Activated CD4-positive, alpha-beta memory T cell treated with anti-CD3 and anti-CD28 coated beads for 36 hours (primary cell): ENCODE measurements at regions not wholly inside any gene's neighbourhood (a gene's known extent, or its start where the extent isn't known, plus 50 kb on each side); places are given as distances from the start of the nearest gene placed in this dataset.

Experiments
- CTCF ChIA-PET: fragments of 350-600 bp; sonication (Branson Sonifier 250); formaldehyde crosslinking; loops from one replicate; lab custom pipeline; 2021; ENCODE audit warnings: antibody characterized with exemption, inconsistent platforms; lab: Charles Lee
- POLR2A ChIA-PET: fragments of 350-600 bp; sonication (Branson Sonifier 250); formaldehyde crosslinking; loops from one replicate; lab custom pipeline; 2021; ENCODE audit warnings: antibody characterized with exemption; lab: Charles Lee
- DNase-seq: peaks from one replicate; pipeline ENCODE4 v3.0.0-alpha.2; 2020
- H3K27ac Mint-ChIP-seq: one replicate; pipeline ENCODE4 v1.8.0; 2021; ENCODE audit warnings: mixed read lengths
- H3K27me3 Mint-ChIP-seq: one replicate; pipeline ENCODE4 v1.8.0; 2021; ENCODE audit warnings: mixed read lengths
- H3K36me3 Mint-ChIP-seq: one replicate; pipeline ENCODE4 v1.8.0; 2021; ENCODE audit warnings: mixed read lengths
- H3K4me1 Mint-ChIP-seq: one replicate; pipeline ENCODE4 v1.8.0; 2021; ENCODE audit warnings: low read depth, mixed read lengths
- H3K4me3 Mint-ChIP-seq: one replicate; pipeline ENCODE4 v1.8.0; 2021; ENCODE audit warnings: mild to moderate bottlenecking, mixed read lengths
- H3K9me3 Mint-ChIP-seq: one replicate; pipeline ENCODE4 v1.8.0; 2021; ENCODE audit warnings: mixed read lengths
- intact Hi-C: fragments of 100-400 bp; cut with micrococcal nuclease; formaldehyde crosslinking; loops from one replicate; pipeline ENCODE4 v1.15.1; 2023

GRCh38 chr6:155709262-155709661 is 253.6 kb upstream of the NOX3 start:
- H3K36me3 Mint-ChIP-seq, result no peaks in the 10 kb centered on the region
- POLR2A ChIA-PET, result no interaction called here
- CTCF ChIA-PET, result interaction anchor here (0.6 to 1.1 kb wide), 2 partner anchors 13 to 70 kb away, joined by 3 read pairs; no protein-coding TSS in a partner anchor
- H3K9me3 Mint-ChIP-seq, result no peaks in the 10 kb centered on the region
- intact Hi-C loops, result no loop called here
- peaks cover 3% of the 10 kb centered on the region for H3K27me3 Mint-ChIP-seq
- H3K27ac Mint-ChIP-seq, result no peak overlapping the region
- no peak overlapping the region for H3K4me3 Mint-ChIP-seq
- DNase-seq, result no peak
- H3K4me1 Mint-ChIP-seq, result no peaks in the 10 kb centered on the region

- CTCF ChIA-PET, result no interaction called here
- Mint-ChIP-seq H3K27me3 (peaks cover 11% of the 10 kb centered on the region), H3K4me1 (no peaks in the 10 kb centered on the region), H3K27ac (no peak overlapping the region), H3K4me3 (no peak overlapping the region), H3K36me3 (no peaks in the 10 kb centered on the region), H3K9me3 (no peaks in the 10 kb centered on the region)
- intact Hi-C loops, result no loop called here
- POLR2A ChIA-PET, result no interaction called here
- no peak for DNase-seq
Measured at GRCh38 chr6:155708100-155708499, 252.5 kb upstream of the NOX3 start.

GRCh38 chr6:155706806-155707205 is 251.2 kb upstream of the NOX3 start:
- ChIA-PET POLR2A (no interaction called here), CTCF (no interaction called here)
- Mint-ChIP-seq H3K9me3 (no peaks in the 10 kb centered on the region), H3K27ac (no peak overlapping the region), H3K4me3 (no peak overlapping the region), H3K27me3 (peaks cover 14% of the 10 kb centered on the region), H3K36me3 (no peaks in the 10 kb centered on the region), H3K4me1 (no peaks in the 10 kb centered on the region)
- DNase-seq, result no peak
- intact Hi-C loops, result no loop called here

- intact Hi-C loops, result no loop called here
- CTCF ChIA-PET, result no interaction called here
Measured at GRCh38 chr6:155706341-155706740, 250.7 kb upstream of the NOX3 start.

GRCh38 chr6:155701342-155701741 is 245.7 kb upstream of the NOX3 start:
- no peak overlapping the region for H3K4me3 Mint-ChIP-seq
- intact Hi-C loops, result no loop called here
- no peaks in the 10 kb centered on the region for H3K4me1 Mint-ChIP-seq
- H3K27ac Mint-ChIP-seq, result no peak overlapping the region
- peaks cover 12% of the 10 kb centered on the region for H3K27me3 Mint-ChIP-seq
- no peak for DNase-seq
- H3K36me3 Mint-ChIP-seq, result no peaks in the 10 kb centered on the region
- CTCF ChIA-PET, result no interaction called here
- POLR2A ChIA-PET, result no interaction called here
- H3K9me3 Mint-ChIP-seq, result no peaks in the 10 kb centered on the region

More at GRCh38 chr6:155706341-155706740, 250.7 kb upstream of the NOX3 start:
- Mint-ChIP-seq H3K4me3 (no peak overlapping the region), H3K36me3 (no peaks in the 10 kb centered on the region), H3K27ac (no peak overlapping the region), H3K4me1 (no peaks in the 10 kb centered on the region), H3K9me3 (no peaks in the 10 kb centered on the region), H3K27me3 (peaks cover 14% of the 10 kb centered on the region)
- POLR2A ChIA-PET, result no interaction called here
- DNase-seq, result no peak

GRCh38 chr6:155695495-155695894 is 239.9 kb upstream of the NOX3 start:
- H3K9me3 Mint-ChIP-seq, result no peaks in the 10 kb centered on the region
- DNase-seq, result no peak
- ChIA-PET CTCF (no interaction called here), POLR2A (no interaction called here)
- H3K36me3 Mint-ChIP-seq, result no peaks in the 10 kb centered on the region
- no peak overlapping the region for H3K27ac Mint-ChIP-seq
- no peak overlapping the region for H3K4me3 Mint-ChIP-seq
- no peaks in the 10 kb centered on the region for H3K27me3 Mint-ChIP-seq
- no peaks in the 10 kb centered on the region for H3K4me1 Mint-ChIP-seq
- intact Hi-C loops, result no loop called here

- CTCF ChIA-PET, result no interaction called here
- intact Hi-C loops, result no loop called here
- Mint-ChIP-seq H3K27me3 (no peaks in the 10 kb centered on the region), H3K9me3 (no peaks in the 10 kb centered on the region), H3K4me3 (no peak overlapping the region), H3K27ac (no peak overlapping the region), H3K36me3 (no peaks in the 10 kb centered on the region), H3K4me1 (no peaks in the 10 kb centered on the region)
- POLR2A ChIA-PET, result no interaction called here
- DNase-seq, result no peak
Measured at GRCh38 chr6:155694419-155694790, 238.8 kb upstream of the NOX3 start.

- ChIA-PET CTCF (no interaction called here), POLR2A (no interaction called here)
- Mint-ChIP-seq H3K36me3 (no peaks in the 10 kb centered on the region), H3K27ac (no peak overlapping the region), H3K4me3 (no peak overlapping the region), H3K4me1 (no peaks in the 10 kb centered on the region), H3K9me3 (no peaks in the 10 kb centered on the region), H3K27me3 (no peaks in the 10 kb centered on the region)
- DNase-seq, result no peak
- intact Hi-C loops, result no loop called here
Measured at GRCh38 chr6:155693573-155694418, 238.2 kb upstream of the NOX3 start.

GRCh38 chr6:155690820-155691219 is 235.2 kb upstream of the NOX3 start:
- no peaks in the 10 kb centered on the region for H3K36me3 Mint-ChIP-seq
- H3K4me1 Mint-ChIP-seq, result no peaks in the 10 kb centered on the region
- intact Hi-C loops, result no loop called here
- no peak for DNase-seq
- no peak overlapping the region for H3K27ac Mint-ChIP-seq
- CTCF ChIA-PET, result no interaction called here
- H3K4me3 Mint-ChIP-seq, result no peak overlapping the region
- POLR2A ChIA-PET, result no interaction called here
- no peaks in the 10 kb centered on the region for H3K27me3 Mint-ChIP-seq
- no peaks in the 10 kb centered on the region for H3K9me3 Mint-ChIP-seq

- Mint-ChIP-seq H3K4me1 (no peaks in the 10 kb centered on the region), H3K27ac (no peak overlapping the region), H3K9me3 (no peaks in the 10 kb centered on the region), H3K27me3 (no peaks in the 10 kb centered on the region), H3K4me3 (no peak overlapping the region), H3K36me3 (no peaks in the 10 kb centered on the region)
- no peak for DNase-seq
- POLR2A ChIA-PET, result no interaction called here
- intact Hi-C loops, result no loop called here
- CTCF ChIA-PET, result no interaction called here
Measured at GRCh38 chr6:155687645-155688044, 232.0 kb upstream of the NOX3 start.

GRCh38 chr6:155684416-155685196 is 229.0 kb upstream of the NOX3 start:
- ChIA-PET CTCF (no interaction called here), POLR2A (no interaction called here)
- Mint-ChIP-seq H3K27me3 (no peaks in the 10 kb centered on the region), H3K36me3 (no peaks in the 10 kb centered on the region), H3K9me3 (no peaks in the 10 kb centered on the region), H3K4me1 (no peaks in the 10 kb centered on the region), H3K27ac (no peak overlapping the region), H3K4me3 (no peak overlapping the region)
- DNase-seq, result no peak
- intact Hi-C loops, result no loop called here

GRCh38 chr6:155678361-155678760 is 222.7 kb upstream of the NOX3 start:
- intact Hi-C loops, result no loop called here
- no peaks in the 10 kb centered on the region for H3K9me3 Mint-ChIP-seq
- no peak overlapping the region for H3K4me3 Mint-ChIP-seq
- POLR2A ChIA-PET, result no interaction called here
- CTCF ChIA-PET, result no interaction called here
- H3K4me1 Mint-ChIP-seq, result no peaks in the 10 kb centered on the region
- DNase-seq, result no peak
- no peak overlapping the region for H3K27ac Mint-ChIP-seq
- peaks cover 2% of the 10 kb centered on the region for H3K27me3 Mint-ChIP-seq
- no peaks in the 10 kb centered on the region for H3K36me3 Mint-ChIP-seq
